ENCODE measurements at regions not wholly inside any gene's neighbourhood (a gene's known extent, or its start where the extent isn't known, plus 50 kb on each side); places are given as distances from the start of the nearest gene placed in this dataset.

DNA sequence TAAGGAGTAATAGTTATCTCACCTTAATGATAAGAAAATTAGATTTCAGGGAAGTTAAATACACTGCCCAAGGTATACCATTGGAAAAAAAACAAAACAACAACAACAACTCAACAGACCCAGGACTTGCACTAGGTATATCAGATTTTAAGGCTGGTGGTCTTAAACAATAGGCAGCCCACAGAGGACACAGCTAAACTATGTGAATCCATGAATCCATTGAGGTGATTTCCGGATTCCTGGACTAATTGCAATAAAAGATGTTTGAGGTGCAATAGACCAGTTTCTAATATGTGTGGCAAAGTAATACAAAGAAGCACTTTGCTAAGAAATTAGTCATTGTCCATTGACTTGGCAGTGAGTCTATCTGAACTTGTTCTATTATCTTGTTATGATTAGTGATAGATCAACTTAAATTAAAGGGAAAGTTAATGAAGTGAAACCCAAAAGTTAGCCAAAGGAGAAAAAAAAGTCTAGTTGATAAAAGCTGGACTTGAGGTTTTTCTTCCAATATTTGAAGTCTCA is 60.9 kb upstream of the MAGI1 start:
- no peak overlapping the region for H3K27ac Mint-ChIP-seq
- no peak for DNase-seq
- no peak overlapping the region for H3K27ac ChIP-seq (ENCODE audit: insufficient read depth, low read length, poor library complexity, severe bottlenecking)
- H3K4me3 Mint-ChIP-seq: no peak overlapping the region
- no peaks in the 10 kb centered on the region for H3K4me1 ChIP-seq (ENCODE audit: control insufficient read depth, insufficient read depth, low read length, poor library complexity, severe bottlenecking)
- no peaks in the 10 kb centered on the region for H3K36me3 Mint-ChIP-seq
- H3K9me3 ChIP-seq (ENCODE audit: control insufficient read depth in 2 of 2, low read length in 2 of 2): no peaks in the 10 kb centered on the region
- no peak overlapping the region for H3K4me3 ChIP-seq (ENCODE audit: low read depth, low read length)
- ATAC-seq (ENCODE audit: low read depth in 2 of 2): no peak
- H3K27me3 Mint-ChIP-seq: no peaks in the 10 kb centered on the region
- no peaks in the 10 kb centered on the region for H3K4me1 Mint-ChIP-seq
- no peaks in the 10 kb centered on the region for H3K36me3 ChIP-seq (ENCODE audit: control insufficient read depth, insufficient read depth, low read length)
- H3K27me3 ChIP-seq (ENCODE audit: control insufficient read depth, insufficient read depth, low read length): no peaks in the 10 kb centered on the region
- peaks cover 0 to 2% (median 0%) of the 10 kb centered on the region in 7 donors for H3K9me3 Mint-ChIP-seq

DNA sequence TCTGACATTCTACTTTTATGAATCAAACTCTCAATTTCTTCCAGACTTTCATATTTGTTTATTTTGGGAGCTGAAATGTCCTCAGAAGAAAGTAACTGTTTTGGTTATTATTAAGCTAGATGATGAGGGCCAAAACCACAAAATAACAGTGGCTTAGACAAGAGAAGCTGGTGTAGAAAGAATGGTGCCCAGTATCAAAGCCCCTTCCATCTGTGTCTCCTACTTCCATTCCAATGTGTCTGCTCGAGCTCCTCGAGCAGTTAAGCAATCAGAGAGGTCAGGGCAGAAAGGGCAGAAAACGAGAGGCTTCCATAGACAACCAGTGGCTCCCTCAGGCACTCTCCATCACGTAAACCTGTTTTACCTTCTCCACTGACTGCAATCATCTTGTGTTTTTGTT is 59.7 kb upstream of the MAGI1 start:
- H3K4me3 Mint-ChIP-seq: no peak overlapping the region
- H3K27me3 Mint-ChIP-seq: no peaks in the 10 kb centered on the region
- Histone ChIP-seq H3K27ac (ENCODE audit: insufficient read depth, low read length, poor library complexity, severe bottlenecking) (no peak overlapping the region), H3K9me3 (ENCODE audit: control insufficient read depth in 2 of 2, low read length in 2 of 2) (no peaks in the 10 kb centered on the region), H3K27me3 (ENCODE audit: control insufficient read depth, insufficient read depth, low read length) (no peaks in the 10 kb centered on the region), H3K4me1 (ENCODE audit: control insufficient read depth, insufficient read depth, low read length, poor library complexity, severe bottlenecking) (no peaks in the 10 kb centered on the region), H3K36me3 (ENCODE audit: control insufficient read depth, insufficient read depth, low read length) (no peaks in the 10 kb centered on the region), H3K4me3 (ENCODE audit: low read depth, low read length) (no peak overlapping the region)
- no peaks in the 10 kb centered on the region for H3K36me3 Mint-ChIP-seq
- DNase-seq (no peak), ATAC-seq (ENCODE audit: low read depth in 2 of 2) (no peak)
- H3K9me3 Mint-ChIP-seq: peaks cover 0 to 2% (median 0%) of the 10 kb centered on the region in 7 donors
- H3K4me1 Mint-ChIP-seq: no peaks in the 10 kb centered on the region
- no peak overlapping the region for H3K27ac Mint-ChIP-seq

DNA sequence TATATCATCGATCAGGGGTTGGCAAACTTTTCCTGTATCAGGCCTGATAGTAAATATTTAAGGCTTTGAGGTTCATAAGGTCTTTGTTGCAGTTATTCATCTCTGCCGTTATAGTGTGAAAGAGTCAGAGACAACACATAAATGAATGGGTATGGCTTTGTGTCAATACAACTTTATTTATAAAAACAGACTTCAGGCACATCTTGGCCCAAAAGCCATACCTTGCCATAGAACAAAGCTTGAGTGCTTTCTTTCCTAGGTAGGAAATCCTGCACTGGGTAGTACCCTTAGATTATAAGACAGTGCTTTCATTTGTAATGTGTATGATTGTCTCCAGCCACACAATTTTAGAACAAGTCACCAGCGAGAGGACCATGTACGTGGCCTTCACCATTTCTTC is 58.9 kb upstream of the MAGI1 start:
- H3K4me3 ChIP-seq (ENCODE audit: low read depth, low read length): no peak overlapping the region
- Mint-ChIP-seq H3K27me3 (peaks cover 5% of the 10 kb centered on the region), H3K4me3 (no peak overlapping the region), H3K36me3 (no peaks in the 10 kb centered on the region), H3K9me3 (peaks cover 0 to 2% (median 0%) of the 10 kb centered on the region in 7 donors), H3K4me1 (no peaks in the 10 kb centered on the region), H3K27ac (no peak overlapping the region)
- no peak overlapping the region for H3K27ac ChIP-seq (ENCODE audit: insufficient read depth, low read length, poor library complexity, severe bottlenecking)
- H3K4me1 ChIP-seq (ENCODE audit: control insufficient read depth, insufficient read depth, low read length, poor library complexity, severe bottlenecking): no peaks in the 10 kb centered on the region
- no peaks in the 10 kb centered on the region for H3K9me3 ChIP-seq (ENCODE audit: control insufficient read depth in 2 of 2, low read length in 2 of 2)
- no peaks in the 10 kb centered on the region for H3K36me3 ChIP-seq (ENCODE audit: control insufficient read depth, insufficient read depth, low read length)
- ATAC-seq (ENCODE audit: low read depth in 2 of 2) (no peak), DNase-seq (no peak)
- H3K27me3 ChIP-seq (ENCODE audit: control insufficient read depth, insufficient read depth, low read length): no peaks in the 10 kb centered on the region

DNA sequence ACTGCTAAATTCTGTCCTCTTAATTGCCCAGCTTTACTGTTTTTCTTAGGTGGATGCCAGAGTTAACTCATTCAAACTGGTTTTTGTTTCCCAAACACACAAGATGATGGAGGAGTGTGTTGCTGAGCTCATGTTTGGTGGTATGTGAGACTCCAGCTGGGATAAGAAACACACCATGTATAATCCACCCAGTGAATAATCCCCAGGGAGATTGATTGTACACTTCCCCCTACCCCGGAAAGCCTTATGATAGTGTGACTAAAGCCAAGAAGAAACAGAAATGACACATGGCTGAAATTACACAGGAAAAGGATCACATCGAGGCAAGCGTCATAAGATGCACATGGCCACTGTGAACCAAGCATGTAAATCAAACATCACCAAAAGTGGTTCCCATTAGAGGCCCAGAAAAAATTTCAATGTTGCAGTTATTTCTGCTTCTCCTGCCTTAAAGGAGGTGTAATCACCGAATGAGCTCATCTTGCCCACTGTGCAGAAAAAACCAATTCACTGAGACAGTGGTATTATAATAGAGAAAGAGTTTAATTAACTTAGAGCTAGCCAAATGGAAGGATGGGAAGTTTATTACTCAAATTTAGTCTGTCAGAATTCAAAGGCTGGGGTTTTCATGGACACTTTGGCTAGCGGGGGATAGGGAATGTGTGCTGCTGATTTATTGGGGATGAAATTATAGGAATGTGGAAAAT is 56.7 kb upstream of the MAGI1 start:
- Mint-ChIP-seq H3K4me3 (no peak overlapping the region), H3K27me3 (peaks cover 5% of the 10 kb centered on the region), H3K9me3 (peaks cover 0 to 2% (median 0%) of the 10 kb centered on the region in 7 donors), H3K36me3 (no peaks in the 10 kb centered on the region), H3K4me1 (no peaks in the 10 kb centered on the region), H3K27ac (no peak overlapping the region)
- no peaks in the 10 kb centered on the region for H3K27me3 ChIP-seq (ENCODE audit: control insufficient read depth, insufficient read depth, low read length)
- no peak overlapping the region for H3K27ac ChIP-seq (ENCODE audit: insufficient read depth, low read length, poor library complexity, severe bottlenecking)
- DNase-seq (no peak), ATAC-seq (ENCODE audit: low read depth in 2 of 2) (no peak)
- no peak overlapping the region for H3K4me3 ChIP-seq (ENCODE audit: low read depth, low read length)
- H3K4me1 ChIP-seq (ENCODE audit: control insufficient read depth, insufficient read depth, low read length, poor library complexity, severe bottlenecking): no peaks in the 10 kb centered on the region
- H3K9me3 ChIP-seq (ENCODE audit: control insufficient read depth in 2 of 2, low read length in 2 of 2): no peaks in the 10 kb centered on the region
- no peaks in the 10 kb centered on the region for H3K36me3 ChIP-seq (ENCODE audit: control insufficient read depth, insufficient read depth, low read length)

DNA sequence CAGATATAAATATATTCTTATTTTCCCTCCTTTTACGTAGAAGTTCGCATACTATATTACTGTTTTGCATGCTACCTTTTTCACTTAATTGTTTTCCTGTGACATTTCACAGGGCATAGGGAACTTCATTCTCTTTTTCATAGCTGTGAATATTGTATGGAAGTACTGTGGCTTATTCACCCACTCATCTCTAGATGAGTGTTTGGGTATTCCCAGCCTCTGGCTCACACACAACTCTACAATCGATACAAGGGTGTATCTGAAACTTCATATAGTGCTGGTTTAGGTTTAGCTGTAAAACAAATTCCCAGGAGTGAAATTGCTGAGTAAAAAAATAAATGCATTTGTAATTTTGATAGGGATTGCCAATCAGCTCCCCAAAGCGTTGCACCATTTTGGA is 55.3 kb upstream of the MAGI1 start:
- Mint-ChIP-seq H3K4me1 (no peaks in the 10 kb centered on the region), H3K27ac (no peak overlapping the region), H3K27me3 (peaks cover 5% of the 10 kb centered on the region), H3K4me3 (no peak overlapping the region), H3K9me3 (peaks cover 0 to 2% (median 0%) of the 10 kb centered on the region in 7 donors), H3K36me3 (no peaks in the 10 kb centered on the region)
- Histone ChIP-seq H3K27me3 (ENCODE audit: control insufficient read depth, insufficient read depth, low read length) (no peaks in the 10 kb centered on the region), H3K27ac (ENCODE audit: insufficient read depth, low read length, poor library complexity, severe bottlenecking) (no peak overlapping the region), H3K4me1 (ENCODE audit: control insufficient read depth, insufficient read depth, low read length, poor library complexity, severe bottlenecking) (no peaks in the 10 kb centered on the region), H3K4me3 (ENCODE audit: low read depth, low read length) (no peak overlapping the region), H3K9me3 (ENCODE audit: control insufficient read depth in 2 of 2, low read length in 2 of 2) (no peaks in the 10 kb centered on the region), H3K36me3 (ENCODE audit: control insufficient read depth, insufficient read depth, low read length) (no peaks in the 10 kb centered on the region)
- ATAC-seq (ENCODE audit: low read depth in 2 of 2) (no peak), DNase-seq (no peak)

DNA sequence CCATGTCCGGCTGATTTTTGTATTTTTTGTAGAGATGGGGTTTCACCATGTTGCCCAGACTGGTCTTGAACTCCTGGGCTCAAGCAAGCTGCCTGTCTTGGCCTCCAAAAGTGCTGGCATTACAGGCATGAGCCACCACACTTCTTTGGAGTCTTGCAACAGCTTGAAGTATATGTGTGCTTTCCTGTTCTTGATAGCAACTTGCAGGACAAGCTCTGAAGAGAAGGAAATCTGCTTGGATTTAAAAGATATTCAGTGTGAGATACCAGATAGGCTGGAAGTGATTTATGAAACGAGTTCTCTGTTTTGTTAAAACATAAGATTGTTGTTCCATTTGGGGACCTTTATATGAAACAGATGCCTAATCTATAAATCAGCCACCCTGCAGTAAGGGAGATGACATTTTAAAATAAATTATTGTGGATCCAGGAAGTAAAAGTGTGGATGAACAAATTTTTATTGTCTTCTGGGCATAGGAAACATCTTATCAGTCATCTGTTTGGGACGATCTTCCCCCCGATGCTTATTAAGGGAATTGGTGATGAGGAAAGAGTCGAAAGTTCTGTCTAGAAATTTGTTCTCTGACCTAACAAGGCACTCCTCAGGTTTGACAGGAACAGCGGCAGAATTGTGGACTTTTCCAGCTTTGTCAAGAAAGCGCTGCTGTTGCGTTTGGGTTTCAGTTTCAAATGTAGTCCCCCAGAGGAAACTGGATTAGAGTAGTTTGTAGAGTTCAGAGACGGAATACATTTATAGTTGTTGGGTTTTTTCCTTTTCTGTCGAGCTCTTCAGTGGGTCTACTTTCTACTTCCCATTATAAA is 53.7 kb upstream of the MAGI1 start:
- H3K4me3 ChIP-seq (ENCODE audit: low read depth, low read length): no peak overlapping the region
- H3K27me3 ChIP-seq (ENCODE audit: control insufficient read depth, insufficient read depth, low read length): no peaks in the 10 kb centered on the region
- H3K27ac ChIP-seq (ENCODE audit: insufficient read depth, low read length, poor library complexity, severe bottlenecking): no peak overlapping the region
- ATAC-seq (ENCODE audit: low read depth in 2 of 2) (no peak), DNase-seq (no peak)
- H3K36me3 Mint-ChIP-seq: no peaks in the 10 kb centered on the region
- no peaks in the 10 kb centered on the region for H3K36me3 ChIP-seq (ENCODE audit: control insufficient read depth, insufficient read depth, low read length)
- no peaks in the 10 kb centered on the region for H3K9me3 ChIP-seq (ENCODE audit: control insufficient read depth in 2 of 2, low read length in 2 of 2)
- H3K27ac Mint-ChIP-seq: no peak overlapping the region
- H3K27me3 Mint-ChIP-seq: peaks cover 5% of the 10 kb centered on the region
- peaks cover 0 to 2% (median 0%) of the 10 kb centered on the region in 7 donors for H3K9me3 Mint-ChIP-seq
- H3K4me1 ChIP-seq (ENCODE audit: control insufficient read depth, insufficient read depth, low read length, poor library complexity, severe bottlenecking): no peaks in the 10 kb centered on the region
- H3K4me3 Mint-ChIP-seq: no peak overlapping the region
- H3K4me1 Mint-ChIP-seq: no peaks in the 10 kb centered on the region

Measured in CD4-positive, CD25-positive, alpha-beta regulatory T cell (primary cell).